Tibial nerve (tissue), 3 donors: ENCODE measurements at regions not wholly inside any gene's neighbourhood (a gene's known extent, or its start where the extent isn't known, plus 50 kb on each side); places are given as distances from the start of the nearest gene placed in this dataset.

Source experiments
- CTCF ChIP-seq, 5 experiments: fragments of 200-600 bp in 3 of 5; fragments of 450-650 bp in 2 of 5; sonication (generic) in 3 of 5; IDR thresholded peaks; one replicate each; pipeline ENCODE4 v1.5.1; 2016 to 2019; ENCODE audit warnings: antibody characterized with exemption in 5 of 5, mild to moderate bottlenecking in 3 of 5, moderate library complexity in 2 of 5
- POLR2A ChIP-seq, 2 donors: fragments of 450-650 bp; IDR thresholded peaks; one replicate each; pipeline ENCODE4 v1.6.1; 2017; ENCODE audit warnings: antibody characterized with exemption in 2 of 2, mild to moderate bottlenecking in 2 of 2, moderate library complexity in 2 of 2

GRCh38 chr14:85038526-85039352 is 491.2 kb upstream of the FLRT2 start:
- TF ChIP-seq POLR2A (IDR thresholded peaks at IDR 0.05): no peak
- TF ChIP-seq CTCF (IDR thresholded peaks at IDR 0.05): no peak
